ENCODE measurements at regions not wholly inside any gene's neighbourhood (a gene's known extent, or its start where the extent isn't known, plus 50 kb on each side); places are given as distances from the start of the nearest gene placed in this dataset.

GRCh38 chr3:117306299-117306698, 596.7 kb downstream of the TUSC7 start:
- TF ChIP-seq, protein P1, sequence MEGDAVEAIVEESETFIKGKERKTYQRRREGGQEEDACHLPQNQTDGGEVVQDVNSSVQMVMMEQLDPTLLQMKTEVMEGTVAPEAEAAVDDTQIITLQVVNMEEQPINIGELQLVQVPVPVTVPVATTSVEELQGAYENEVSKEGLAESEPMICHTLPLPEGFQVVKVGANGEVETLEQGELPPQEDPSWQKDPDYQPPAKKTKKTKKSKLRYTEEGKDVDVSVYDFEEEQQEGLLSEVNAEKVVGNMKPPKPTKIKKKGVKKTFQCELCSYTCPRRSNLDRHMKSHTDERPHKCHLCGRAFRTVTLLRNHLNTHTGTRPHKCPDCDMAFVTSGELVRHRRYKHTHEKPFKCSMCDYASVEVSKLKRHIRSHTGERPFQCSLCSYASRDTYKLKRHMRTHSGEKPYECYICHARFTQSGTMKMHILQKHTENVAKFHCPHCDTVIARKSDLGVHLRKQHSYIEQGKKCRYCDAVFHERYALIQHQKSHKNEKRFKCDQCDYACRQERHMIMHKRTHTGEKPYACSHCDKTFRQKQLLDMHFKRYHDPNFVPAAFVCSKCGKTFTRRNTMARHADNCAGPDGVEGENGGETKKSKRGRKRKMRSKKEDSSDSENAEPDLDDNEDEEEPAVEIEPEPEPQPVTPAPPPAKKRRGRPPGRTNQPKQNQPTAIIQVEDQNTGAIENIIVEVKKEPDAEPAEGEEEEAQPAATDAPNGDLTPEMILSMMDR (IDR thresholded peaks at IDR 0.05; ENCODE audit: borderline replicate concordance, extremely low read depth, low read length, poor library complexity, severe bottlenecking), result no peak
- TF ChIP-seq EZH2 (IDR thresholded peaks at IDR 0.05; ENCODE audit: borderline replicate concordance, low read depth, low read length, severe bottlenecking), result no peak
